Activated effector memory CD4-positive, alpha-beta T cell treated with anti-CD3 and anti-CD28 coated beads, Interleukin-2, amount 50 U/mL, for 16 hours (primary cell): ENCODE measurements at regions not wholly inside any gene's neighbourhood (a gene's known extent, or its start where the extent isn't known, plus 50 kb on each side); places are given as distances from the start of the nearest gene placed in this dataset.
"Not testable (repeated sequence)": the region's sequence is repeated elsewhere in the genome, so short reads cannot be mapped to it uniquely, and the experiment has no call there.

Experiments used
- DNase-seq: peaks from one replicate; pipeline ENCODE4 v3.0.0-alpha.2; 2020

GRCh38 chr3:31102196-31102879 is 207.9 kb upstream of the GADL1 start:
- peak; percentile 72 for DNase-seq

- DNase-seq, result no peak
Measured at GRCh38 chr3:31103181-31103580, 208.7 kb upstream of the GADL1 start.

GRCh38 chr3:31103623-31104180 is 209.2 kb upstream of the GADL1 start:
- DNase-seq, result no peak

GRCh38 chr3:31105011-31105410 is 210.6 kb upstream of the GADL1 start:
- no peak for DNase-seq

GRCh38 chr3:31105438-31106077 is 211.1 kb upstream of the GADL1 start:
- no peak for DNase-seq

- no peak for DNase-seq
Measured at GRCh38 chr3:31106204-31106603, 211.7 kb upstream of the GADL1 start.

- no peak for DNase-seq
Measured at GRCh38 chr3:31106912-31107311, 212.5 kb upstream of the GADL1 start.

GRCh38 chr3:31114929-31115283 is 220.4 kb upstream of the GADL1 start:
- no peak for DNase-seq

GRCh38 chr3:31115531-31115930 is 221.1 kb upstream of the GADL1 start:
- DNase-seq, result not testable (repeated sequence)

GRCh38 chr3:31116651-31117050 is 222.2 kb upstream of the GADL1 start:
- DNase-seq, result no peak

GRCh38 chr3:31117854-31118253 is 223.4 kb upstream of the GADL1 start:
- DNase-seq, result no peak

GRCh38 chr3:31124373-31124772 is 229.9 kb upstream of the GADL1 start:
- no peak for DNase-seq

- no peak for DNase-seq
Measured at GRCh38 chr3:31125413-31126020, 231.1 kb upstream of the GADL1 start.

GRCh38 chr3:31129241-31129640 is 234.8 kb upstream of the GADL1 start:
- DNase-seq, result no peak

- DNase-seq, result no peak
Measured at GRCh38 chr3:31132132-31132769, 237.8 kb upstream of the GADL1 start.

- DNase-seq, result no peak
Measured at GRCh38 chr3:31133541-31133940, 239.1 kb upstream of the GADL1 start.

GRCh38 chr3:31135546-31135945 is 241.1 kb upstream of the GADL1 start:
- no peak for DNase-seq

GRCh38 chr3:31137718-31138465 is 243.4 kb upstream of the GADL1 start:
- no peak for DNase-seq

- DNase-seq, result no peak
Measured at GRCh38 chr3:31140470-31140869, 246.0 kb upstream of the GADL1 start.

GRCh38 chr3:31142139-31142538 is 247.7 kb upstream of the GADL1 start:
- DNase-seq, result no peak

GRCh38 chr3:31142543-31142942 is 248.1 kb upstream of the GADL1 start:
- DNase-seq, result no peak

GRCh38 chr3:31145062-31145461 is 250.6 kb upstream of the GADL1 start:
- DNase-seq, result no peak

GRCh38 chr3:31147550-31147949 is 253.1 kb upstream of the GADL1 start:
- no peak for DNase-seq
